H1 (cell line): ENCODE measurements at regions not wholly inside any gene's neighbourhood (a gene's known extent, or its start where the extent isn't known, plus 50 kb on each side); places are given as distances from the start of the nearest gene placed in this dataset.

ENCODE experiments used
- CTCF ChIA-PET: fragments of 300-600 bp; sonication (Branson Sonifier 250); formaldehyde crosslinking; loops from one replicate; lab custom pipeline; 2021; ENCODE audit not compliant: partially characterized antibody; lab: Charles Lee
- POLR2A ChIA-PET: fragments of 300-600 bp; sonication (Branson Sonifier 250); formaldehyde crosslinking; loops from one replicate; lab custom pipeline; 2021; ENCODE audit warnings: inconsistent platforms; ENCODE audit not compliant: partially characterized antibody; lab: Charles Lee
- DNase-seq, 2 experiments: peaks; one replicate each; pipeline versions ENCODE4 v3.0.0 to v3.0.0-alpha.2; 2010 to 2022; ENCODE audit warnings: low spot score in 2 of 2, low read depth in 1 of 2, mixed read lengths in 1 of 2
- FAIRE-seq: peaks from 2 replicates; lab custom pipeline; 2011; peaks lifted over from hg19 to GRCh38; lab: Jason Lieb, UNC
- H2AFZ ChIP-seq: 2 replicates; pipeline ENCODE4 v1.8.1; 2012; ENCODE audit warnings: low read length, inconsistent platforms
- H2AK5ac ChIP-seq: 2 replicates; pipeline ENCODE4 v1.6.1; 2013; ENCODE audit warnings: low read depth, low read length
- H2BK120ac ChIP-seq: replicated peaks from 2 replicates; pipeline ENCODE3; 2013; ENCODE audit warnings: low read depth, low read length, inconsistent platforms
- H2BK12ac ChIP-seq: 2 replicates; pipeline ENCODE4 v1.6.1; 2013; ENCODE audit warnings: low read depth, low read length
- H2BK15ac ChIP-seq: 2 replicates; pipeline ENCODE4 v1.6.1; 2013; ENCODE audit warnings: low read length
- H2BK20ac ChIP-seq: 2 replicates; pipeline ENCODE4 v1.6.1; 2013; ENCODE audit warnings: low read length
- H2BK5ac ChIP-seq: 2 replicates; pipeline ENCODE4 v1.6.1; 2013; ENCODE audit warnings: low read depth, low read length
- H3K14ac ChIP-seq: 2 replicates; pipeline ENCODE4 v1.6.1; 2013; ENCODE audit warnings: inconsistent platforms; ENCODE audit not compliant: insufficient read length
- H3K18ac ChIP-seq: 2 replicates; pipeline ENCODE4 v1.6.1; 2013; ENCODE audit warnings: low read length; ENCODE audit errors: extremely low read depth
- H3K23ac ChIP-seq: 2 replicates; pipeline ENCODE4 v1.6.1; 2013; ENCODE audit warnings: inconsistent platforms; ENCODE audit not compliant: insufficient read length
- H3K23me2 ChIP-seq: 2 replicates; pipeline ENCODE4 v1.6.1; 2013; ENCODE audit warnings: low read depth, low read length
- H3K27ac ChIP-seq: 2 replicates; pipeline ENCODE4 v1.6.1; 2011; ENCODE audit warnings: low read depth, low read length, inconsistent platforms
- H3K27me3 ChIP-seq, 4 experiments: replicated peaks in 1 of 4; 1 replicate in 1 of 4; 2 replicates in 3 of 4; pipeline versions ENCODE4 v1.6.1 to v1.8.1; 2011 to 2013; ENCODE audit warnings: low read length in 3 of 4, mild to moderate bottlenecking in 3 of 4, inconsistent platforms in 2 of 4, mixed read lengths in 2 of 4, moderate library complexity in 1 of 4; ENCODE audit not compliant: control insufficient read depth in 3 of 4, insufficient read depth in 3 of 4; ENCODE audit errors: extremely low read depth in 1 of 4
- H3K36me3 ChIP-seq, 4 experiments: 2 replicates each; pipeline versions ENCODE4 v1.6.1 to v1.8.1; 2011 to 2013; ENCODE audit warnings: mild to moderate bottlenecking in 4 of 4, low read length in 3 of 4, moderate library complexity in 2 of 4, control low read depth in 1 of 4, inconsistent platforms in 1 of 4; ENCODE audit not compliant: insufficient read depth in 4 of 4, control insufficient read depth in 2 of 4
- H3K4ac ChIP-seq: replicated peaks from 2 replicates; pipeline ENCODE3; 2013; ENCODE audit warnings: low read length, low read depth, mixed read lengths, inconsistent platforms; ENCODE audit not compliant: insufficient read length
- H3K4me1 ChIP-seq, 4 experiments: replicated peaks in 1 of 4; 1 replicate in 1 of 4; 2 replicates in 3 of 4; pipeline versions ENCODE4 v1.6.1 to v1.8.1; 2011 to 2013; ENCODE audit warnings: low read length in 3 of 4, inconsistent platforms in 2 of 4, mixed read lengths in 1 of 4; ENCODE audit not compliant: insufficient read depth in 4 of 4, control insufficient read depth in 3 of 4
- H3K4me2 ChIP-seq, 2 experiments: 2 replicates each; pipeline versions ENCODE4 v1.6.1 to v1.8.1; 2011 to 2013; ENCODE audit warnings: low read depth in 2 of 2, low read length in 2 of 2, control low read depth in 1 of 2, inconsistent platforms in 1 of 2, mild to moderate bottlenecking in 1 of 2; ENCODE audit not compliant: insufficient read depth in 1 of 2
- H3K4me3 ChIP-seq, 4 experiments: fragments of 200-600, 300-600 bp in 1 of 4; sonication (generic), shearing (Covaris generic), sonication (Bioruptor Twin) in 1 of 4; 2 replicates each; pipeline versions ENCODE4 v1.5.1 to v1.8.1; 2011 to 2016; ENCODE audit warnings: low read length in 4 of 4, low read depth in 3 of 4, control low read depth in 2 of 4, inconsistent platforms in 2 of 4, mild to moderate bottlenecking in 2 of 4, mixed read lengths in 1 of 4, moderate library complexity in 1 of 4; ENCODE audit not compliant: insufficient read depth in 2 of 4; ENCODE audit errors: extremely low read depth in 1 of 4
- H3K56ac ChIP-seq: replicated peaks from 2 replicates; pipeline ENCODE3; 2013; ENCODE audit warnings: low read depth, mild to moderate bottlenecking, mixed read lengths, low read length, inconsistent platforms; ENCODE audit not compliant: insufficient read length
- H3K79me1 ChIP-seq: 2 replicates; pipeline ENCODE4 v1.6.1; 2013; ENCODE audit warnings: low read depth, low read length, control low read depth
- H3K79me2 ChIP-seq, 2 experiments: 2 replicates each; pipeline versions ENCODE4 v1.6.1 to v1.8.1; 2012 to 2013; ENCODE audit warnings: low read length in 2 of 2, mild to moderate bottlenecking in 2 of 2, inconsistent platforms in 1 of 2; ENCODE audit not compliant: insufficient read depth in 2 of 2, control insufficient read depth in 1 of 2
- H3K9ac ChIP-seq, 4 experiments: replicated peaks in 1 of 4; 1 replicate in 1 of 4; 2 replicates in 3 of 4; pipeline versions ENCODE4 v1.6.1 to v1.8.1; 2011 to 2013; ENCODE audit warnings: low read depth in 3 of 4, low read length in 3 of 4, control low read depth in 2 of 4, mild to moderate bottlenecking in 2 of 4, moderate library complexity in 2 of 4, inconsistent platforms in 1 of 4; ENCODE audit errors: extremely low read depth in 1 of 4
- H3K9me3 ChIP-seq, 2 experiments: 2 replicates each; pipeline versions ENCODE4 v1.6.1 to v1.8.1; 2012 to 2013; ENCODE audit warnings: mild to moderate bottlenecking in 2 of 2, moderate library complexity in 2 of 2, control low read depth in 1 of 2, inconsistent platforms in 1 of 2, low read depth in 1 of 2, low read length in 1 of 2, mixed read lengths in 1 of 2; ENCODE audit not compliant: insufficient read depth in 2 of 2
- H4K20me1 ChIP-seq, 2 experiments: replicated peaks in 1 of 2; 2 replicates each; pipeline versions ENCODE3 to v1.8.1; 2011 to 2013; ENCODE audit warnings: inconsistent platforms in 2 of 2, low read length in 2 of 2, mild to moderate bottlenecking in 1 of 2; ENCODE audit not compliant: insufficient read depth in 2 of 2, control insufficient read depth in 1 of 2
- H4K5ac ChIP-seq: 2 replicates; pipeline ENCODE4 v1.6.1; 2013; ENCODE audit warnings: low read length, low read depth, mixed read lengths, inconsistent platforms; ENCODE audit not compliant: insufficient read length
- H4K8ac ChIP-seq: 2 replicates; pipeline ENCODE4 v1.8.0; 2013; ENCODE audit warnings: mild to moderate bottlenecking, moderate library complexity, low read length, inconsistent platforms; ENCODE audit not compliant: insufficient read depth; ENCODE audit errors: extremely low read depth
- H4K91ac ChIP-seq: replicated peaks from 2 replicates; pipeline ENCODE3; 2013; ENCODE audit warnings: low read length, mixed read lengths, inconsistent platforms; ENCODE audit not compliant: insufficient read length
- BACH1 ChIP-seq: IDR thresholded peaks from 2 replicates; pipeline ENCODE4 v1.6.1; 2012; ENCODE audit warnings: low read length, improper control_type of control experiment
- CBX8 ChIP-seq: fragments of 300-800, 300-1000 bp; sonication (generic); IDR thresholded peaks from 2 replicates; pipeline ENCODE4 v1.7.1; 2016; ENCODE audit warnings: low read depth, low read length, borderline replicate concordance
- EP300 ChIP-seq, 2 experiments: IDR thresholded peaks; 1 replicate in 1 of 2; 2 replicates in 1 of 2; pipeline ENCODE4 v1.6.1; 2011 to 2012; ENCODE audit warnings: low read depth in 2 of 2, low read length in 2 of 2, mild to moderate bottlenecking in 2 of 2, borderline replicate concordance in 1 of 2, inconsistent platforms in 1 of 2, moderate library complexity in 1 of 2
- EZH2 ChIP-seq: fragments of 200-600 bp; sonication (generic); IDR thresholded peaks from 2 replicates; pipeline ENCODE4 v1.7.1; 2012; ENCODE audit warnings: low read depth, mild to moderate bottlenecking, moderate library complexity, low read length, inconsistent platforms; ENCODE audit not compliant: severe bottlenecking
- GABPA ChIP-seq: IDR thresholded peaks from 2 replicates; pipeline ENCODE4 v1.6.1; 2011; ENCODE audit warnings: mild to moderate bottlenecking, low read length, moderate library complexity, borderline replicate concordance; ENCODE audit not compliant: insufficient read depth
- JUN ChIP-seq: IDR thresholded peaks from 2 replicates; pipeline ENCODE4 v1.6.1; 2011; ENCODE audit warnings: low read depth, mild to moderate bottlenecking, improper control_type of control experiment, low read length
- MAFK ChIP-seq: IDR thresholded peaks from 2 replicates; pipeline ENCODE4 v1.6.1; 2012; ENCODE audit warnings: low read depth, mild to moderate bottlenecking, improper control_type of control experiment, low read length
- SIN3A ChIP-seq, 2 experiments: IDR thresholded peaks in 1 of 2; conservative IDR thresholded peaks in 1 of 2; 2 replicates each; pipeline ENCODE4 v1.6.1; 2011 to 2012; ENCODE audit warnings: low read length in 2 of 2, improper control_type of control experiment in 1 of 2, low read depth in 1 of 2, mild to moderate bottlenecking in 1 of 2
- SP4 ChIP-seq: IDR thresholded peaks from 2 replicates; pipeline ENCODE4 v1.6.1; 2012; ENCODE audit warnings: low read length, inconsistent platforms
- SRF ChIP-seq: IDR thresholded peaks from 2 replicates; pipeline ENCODE4 v1.6.1; 2011; ENCODE audit warnings: mild to moderate bottlenecking, low read depth, low read length, moderate library complexity
- TBP ChIP-seq: IDR thresholded peaks from 2 replicates; pipeline ENCODE4 v1.6.1; 2011; ENCODE audit warnings: low read depth, low read length, improper control_type of control experiment
- TCF12 ChIP-seq: IDR thresholded peaks from 2 replicates; pipeline ENCODE4 v1.6.1; 2011; ENCODE audit warnings: low read depth, mild to moderate bottlenecking, low read length
- ZNF274 ChIP-seq: IDR thresholded peaks from 2 replicates; pipeline ENCODE4 v1.7.0; 2012; ENCODE audit warnings: low read length, borderline replicate concordance; ENCODE audit errors: extremely low read depth
- WGBS, 2 experiments: shearing (Covaris generic) in 1 of 2; methylation state at CpG; one replicate each; pipeline versions ENCODE4 v1.1.6 to v1.1.7; 2013 to 2015; ENCODE audit warnings: low lambda C conversion rate in 2 of 2, mixed read lengths in 2 of 2, inconsistent platforms in 1 of 2, low coverage in 1 of 2, missing lambda C conversion rate in 1 of 2; ENCODE audit not compliant: insufficient replicate concordance in 2 of 2, insufficient coverage in 1 of 2, insufficient read length in 1 of 2; ENCODE audit errors: extremely low coverage in 1 of 2, missing lambda C conversion rate in 1 of 2; 5-methylcytosine and 5-hydroxymethylcytosine counted together
- TF ChIP-seq, protein P1 (sequence below): IDR thresholded peaks from 2 replicates; pipeline ENCODE4 v1.6.1; 2012; ENCODE audit warnings: low read length, inconsistent platforms

DNA sequence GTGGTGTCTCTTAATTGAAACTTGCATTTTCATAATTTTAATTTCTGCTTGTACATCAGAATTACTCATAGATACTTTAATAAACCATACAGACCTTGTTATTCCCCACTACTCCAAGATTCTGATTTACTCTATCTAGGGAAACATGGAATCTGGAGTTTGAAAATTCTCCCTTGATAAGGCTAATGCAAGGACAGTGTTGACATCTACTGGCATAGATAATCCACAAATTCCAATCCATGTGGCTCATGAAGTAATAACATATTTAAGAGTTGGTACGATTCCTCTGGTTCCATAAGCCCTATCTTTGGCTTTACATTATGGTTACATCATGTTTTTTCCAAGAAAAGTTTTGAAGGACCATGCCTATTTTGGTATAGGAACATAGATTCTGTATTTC, 759.2 kb downstream of the TLR4 start:
- H3K79me2 ChIP-seq = no peaks in the 10 kb centered on the region
- no peak overlapping the region for H3K56ac ChIP-seq
- no peak overlapping the region for H3K18ac ChIP-seq
- no peak overlapping the region for H3K4ac ChIP-seq
- no peak overlapping the region for H2BK5ac ChIP-seq
- H3K4me1 ChIP-seq = no peaks in the 10 kb centered on the region
- no peaks in the 10 kb centered on the region for H3K27me3 ChIP-seq
- no peak for FAIRE-seq
- no peak overlapping the region for H2AK5ac ChIP-seq
- no peak overlapping the region for H2BK15ac ChIP-seq
- H2AFZ ChIP-seq = no peak overlapping the region
- 100% methylated on average over 1 of the region's 1 CpG; no CpG with 5 or more reads in 1 of the 2 experiments for WGBS, 2 experiments
- no peaks in the 10 kb centered on the region for H3K23me2 ChIP-seq
- no peak overlapping the region for H2BK120ac ChIP-seq
- DNase-seq = no peak
- no peak overlapping the region for H4K91ac ChIP-seq
- H3K9ac ChIP-seq = no peak overlapping the region
- H3K36me3 ChIP-seq = no peaks in the 10 kb centered on the region
- H3K27ac ChIP-seq = no peak overlapping the region
- no peak overlapping the region for H4K5ac ChIP-seq
- no peaks in the 10 kb centered on the region for H3K9me3 ChIP-seq
- ChIA-PET CTCF (no interaction called here), POLR2A (no interaction called here)
- H3K14ac ChIP-seq = no peak overlapping the region
- no peaks in the 10 kb centered on the region for H3K79me1 ChIP-seq
- no peak overlapping the region for H4K8ac ChIP-seq
- no peak overlapping the region for H2BK20ac ChIP-seq
- no peaks in the 10 kb centered on the region for H4K20me1 ChIP-seq
- no peak overlapping the region for H3K23ac ChIP-seq
- H3K4me2 ChIP-seq = no peak overlapping the region
- no peak overlapping the region for H2BK12ac ChIP-seq
- no peak overlapping the region for H3K4me3 ChIP-seq
- TF ChIP-seq, protein P1, sequence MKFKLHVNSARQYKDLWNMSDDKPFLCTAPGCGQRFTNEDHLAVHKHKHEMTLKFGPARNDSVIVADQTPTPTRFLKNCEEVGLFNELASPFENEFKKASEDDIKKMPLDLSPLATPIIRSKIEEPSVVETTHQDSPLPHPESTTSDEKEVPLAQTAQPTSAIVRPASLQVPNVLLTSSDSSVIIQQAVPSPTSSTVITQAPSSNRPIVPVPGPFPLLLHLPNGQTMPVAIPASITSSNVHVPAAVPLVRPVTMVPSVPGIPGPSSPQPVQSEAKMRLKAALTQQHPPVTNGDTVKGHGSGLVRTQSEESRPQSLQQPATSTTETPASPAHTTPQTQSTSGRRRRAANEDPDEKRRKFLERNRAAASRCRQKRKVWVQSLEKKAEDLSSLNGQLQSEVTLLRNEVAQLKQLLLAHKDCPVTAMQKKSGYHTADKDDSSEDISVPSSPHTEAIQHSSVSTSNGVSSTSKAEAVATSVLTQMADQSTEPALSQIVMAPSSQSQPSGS = no peak
- TF ChIP-seq TCF12 (no peak), EZH2 (no peak), BACH1 (no peak), JUN (no peak), EP300 (IDR thresholded peaks at IDR 0.05; ENCODE audit: borderline replicate concordance in 1 of 2, low read depth in 2 of 2, low read length in 2 of 2) (no peak), SRF (no peak), TBP (no peak), MAFK (no peak), SP4 (no peak), GABPA (no peak), SIN3A (conservative IDR thresholded peaks at IDR 0.05 in 1 of 2, IDR thresholded peaks at IDR 0.05 in 1 of 2; ENCODE audit: low read depth in 1 of 2, low read length in 2 of 2) (no peak), ZNF274 (no peak), CBX8 (no peak)
